GM23338 (cell line): ENCODE measurements at regions not wholly inside any gene's neighbourhood (a gene's known extent, or its start where the extent isn't known, plus 50 kb on each side); places are given as distances from the start of the nearest gene placed in this dataset.

Experiments
- ATAC-seq: fragments of 200-7000 bp; cut with Tn5 transposase; 3 replicates; pipeline ENCODE4 v1.9.1; 2020
- DNase-seq: peaks from one replicate; pipeline ENCODE4 v3.0.0-alpha.2; 2015; ENCODE audit warnings: low spot score
- H2AFZ ChIP-seq: fragments of 200-600 bp; sonication (generic); 2 replicates; pipeline ENCODE4 v1.8.0; 2016; ENCODE audit warnings: antibody characterized with exemption, mild to moderate bottlenecking, moderate library complexity
- H3F3A ChIP-seq: fragments of 200-600 bp; sonication (generic); replicated peaks from 2 replicates; pipeline ENCODE4 v1.8.0; 2017; ENCODE audit warnings: antibody characterized with exemption, mixed run types, low read depth
- H3K27ac ChIP-seq: fragments of 200-600 bp; sonication (generic); 2 replicates; pipeline ENCODE4 v1.6.1; 2016; ENCODE audit warnings: low read depth
- H3K27me3 ChIP-seq: fragments of 200-600 bp; sonication (generic); 2 replicates; pipeline ENCODE4 v1.8.0; 2016; ENCODE audit warnings: mild to moderate bottlenecking, mixed run types, moderate library complexity; ENCODE audit not compliant: insufficient read depth
- H3K36me3 ChIP-seq: fragments of 200-600 bp; sonication (generic); 2 replicates; pipeline ENCODE4 v1.8.0; 2016; ENCODE audit warnings: mild to moderate bottlenecking; ENCODE audit not compliant: insufficient read depth
- H3K4me1 ChIP-seq: fragments of 200-600 bp; sonication (generic); 2 replicates; pipeline ENCODE4 v1.8.0; 2016; ENCODE audit warnings: mild to moderate bottlenecking, moderate library complexity; ENCODE audit not compliant: insufficient read depth
- H3K4me2 ChIP-seq: fragments of 200-600 bp; sonication (generic); 2 replicates; pipeline ENCODE4 v1.7.1; 2017; ENCODE audit warnings: mixed run types
- H3K4me3 ChIP-seq: fragments of 200-600 bp; sonication (generic); 2 replicates; pipeline ENCODE4 v1.6.1; 2016; ENCODE audit warnings: mixed run types
- H3K79me2 ChIP-seq: fragments of 200-600 bp; sonication (generic); replicated peaks from 2 replicates; pipeline ENCODE4 v1.8.0; 2017; ENCODE audit warnings: mild to moderate bottlenecking; ENCODE audit not compliant: insufficient read depth
- H3K9me2 ChIP-seq: fragments of 200-600 bp; sonication (generic); 2 replicates; pipeline ENCODE4 v1.8.0; 2017; ENCODE audit not compliant: insufficient read depth
- H4K20me1 ChIP-seq: fragments of 200-600 bp; sonication (generic); replicated peaks from 2 replicates; pipeline ENCODE4 v1.8.0; 2017; ENCODE audit warnings: mild to moderate bottlenecking; ENCODE audit not compliant: insufficient read depth
- H3K27ac Mint-ChIP-seq: 2 replicates; pipeline ENCODE4 v1.8.0; 2020; ENCODE audit warnings: inconsistent platforms, mild to moderate bottlenecking, moderate library complexity, mixed read lengths
- H3K27me3 Mint-ChIP-seq: 3 replicates; pipeline ENCODE4 v1.8.0; 2022; ENCODE audit warnings: low read depth, mild to moderate bottlenecking, moderate library complexity, mixed read lengths, inconsistent platforms; ENCODE audit not compliant: insufficient read depth, poor library complexity
- H3K36me3 Mint-ChIP-seq: 3 replicates; pipeline ENCODE4 v1.8.0; 2021; ENCODE audit warnings: low read depth, mild to moderate bottlenecking, inconsistent platforms, moderate library complexity, mixed read lengths
- H3K4me1 Mint-ChIP-seq: 3 replicates; pipeline ENCODE4 v1.8.0; 2020; ENCODE audit warnings: mild to moderate bottlenecking, inconsistent platforms, mixed read lengths
- H3K4me3 Mint-ChIP-seq: 3 replicates; pipeline ENCODE4 v1.8.0; 2021; ENCODE audit warnings: moderate library complexity, mild to moderate bottlenecking, inconsistent platforms, mixed read lengths
- H3K9me3 Mint-ChIP-seq: 3 replicates; pipeline ENCODE4 v1.8.0; 2020; ENCODE audit warnings: moderate library complexity, mild to moderate bottlenecking, inconsistent platforms, mixed read lengths
- CREB1 ChIP-seq: fragments of 250-450 bp; sonication (Bioruptor Pico); IDR thresholded peaks from 2 replicates; pipeline ENCODE4 v1.5.0; 2020; ENCODE audit warnings: low read depth, mild to moderate bottlenecking, moderate library complexity
- EZH2 ChIP-seq: fragments of 200-600 bp; sonication (generic); IDR thresholded peaks from one replicate; pipeline ENCODE4 v1.8.0; 2017; ENCODE audit warnings: antibody characterized with exemption, mild to moderate bottlenecking, low read depth; ENCODE audit not compliant: unreplicated experiment
- EZH2phosphoT487 ChIP-seq: fragments of 200-600 bp; sonication (generic); IDR thresholded peaks from one replicate; pipeline ENCODE4 v1.8.1; 2018; ENCODE audit warnings: antibody characterized with exemption; ENCODE audit not compliant: unreplicated experiment
- JUNB ChIP-seq: IDR thresholded peaks from one replicate; pipeline ENCODE4 v1.6.1; 2016; ENCODE audit warnings: antibody characterized with exemption; ENCODE audit not compliant: unreplicated experiment
- NANOG ChIP-seq: IDR thresholded peaks from 2 replicates; pipeline ENCODE4 v1.6.1; 2016; ENCODE audit warnings: antibody characterized with exemption, borderline replicate concordance
- POLR2AphosphoS5 ChIP-seq: IDR thresholded peaks from 2 replicates; pipeline ENCODE4 v1.6.1; 2016; ENCODE audit warnings: antibody characterized with exemption, low read depth
- STAT1 ChIP-seq: IDR thresholded peaks from one replicate; pipeline ENCODE4 v1.6.1; 2016; ENCODE audit warnings: antibody characterized with exemption; ENCODE audit not compliant: unreplicated experiment
- ZNF114 ChIP-seq: fragments of 250-450 bp; sonication (Bioruptor Pico); IDR thresholded peaks from 2 replicates; pipeline ENCODE4 v1.5.0; 2020; ENCODE audit warnings: mild to moderate bottlenecking, moderate library complexity
- ZNF331 ChIP-seq: fragments of 250-450 bp; sonication (Bioruptor Pico); IDR thresholded peaks from 2 replicates; pipeline ENCODE4 v1.5.0; 2020; ENCODE audit warnings: low read depth, mild to moderate bottlenecking, moderate library complexity
- TF ChIP-seq, protein P1 (sequence below): IDR thresholded peaks from 2 replicates; pipeline ENCODE4 v1.6.1; 2016; ENCODE audit warnings: antibody characterized with exemption
- TF ChIP-seq, protein P2 (sequence below): IDR thresholded peaks from one replicate; pipeline ENCODE4 v1.6.1; 2018; ENCODE audit warnings: antibody characterized with exemption; ENCODE audit not compliant: unreplicated experiment
- TF ChIP-seq, protein P3 (sequence below): fragments of 250-450 bp; sonication (Bioruptor Pico); IDR thresholded peaks from 2 replicates; pipeline ENCODE4 v1.5.0; 2020; ENCODE audit warnings: mild to moderate bottlenecking, moderate library complexity
- TF ChIP-seq, protein P4 (sequence below), 2 experiments: fragments of 200-600 bp in 1 of 2; sonication (generic) in 1 of 2; conservative IDR thresholded peaks; 2 replicates each; pipeline versions ENCODE4 v1.5.1 to v1.6.1; 2016 to 2017; ENCODE audit warnings: antibody characterized with exemption in 2 of 2, low read depth in 2 of 2, mild to moderate bottlenecking in 2 of 2, moderate library complexity in 1 of 2

DNA sequence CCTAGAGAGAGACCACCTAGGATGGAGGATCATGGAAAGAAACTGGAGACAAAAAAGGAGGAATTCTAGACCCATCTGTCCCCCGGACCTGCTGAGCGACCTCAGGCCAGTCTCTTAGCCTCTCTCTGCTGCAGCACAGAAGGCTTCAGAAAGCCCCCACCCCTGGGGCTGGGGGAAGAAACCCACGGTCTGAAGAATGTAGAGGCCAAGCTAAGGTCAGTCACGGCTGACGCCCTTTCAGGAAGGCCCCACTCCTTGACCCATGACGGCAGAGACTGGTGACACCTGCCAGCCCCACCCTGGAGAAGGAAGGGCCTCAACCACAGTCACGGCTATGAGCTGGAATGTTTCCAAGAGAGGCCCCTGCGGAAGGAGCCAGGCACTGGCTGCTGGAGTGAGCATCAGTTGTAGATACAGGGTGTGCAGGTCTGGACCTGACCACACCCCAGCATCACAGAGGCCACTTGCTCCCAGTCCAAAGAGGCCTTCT is 120.5 kb upstream of the BOD1 start:
- Histone ChIP-seq H2AFZ (no peak overlapping the region), H3K4me2 (no peak overlapping the region), H3K4me1 (no peaks in the 10 kb centered on the region), H3K79me2 (no peaks in the 10 kb centered on the region), H3K27ac (no peak overlapping the region), H3K36me3 (no peaks in the 10 kb centered on the region), H3K9me2 (no peaks in the 10 kb centered on the region), H3K4me3 (no peak overlapping the region), H4K20me1 (no peaks in the 10 kb centered on the region), H3K27me3 (no peaks in the 10 kb centered on the region), H3F3A (no peaks in the 10 kb centered on the region)
- TF ChIP-seq, protein P1, sequence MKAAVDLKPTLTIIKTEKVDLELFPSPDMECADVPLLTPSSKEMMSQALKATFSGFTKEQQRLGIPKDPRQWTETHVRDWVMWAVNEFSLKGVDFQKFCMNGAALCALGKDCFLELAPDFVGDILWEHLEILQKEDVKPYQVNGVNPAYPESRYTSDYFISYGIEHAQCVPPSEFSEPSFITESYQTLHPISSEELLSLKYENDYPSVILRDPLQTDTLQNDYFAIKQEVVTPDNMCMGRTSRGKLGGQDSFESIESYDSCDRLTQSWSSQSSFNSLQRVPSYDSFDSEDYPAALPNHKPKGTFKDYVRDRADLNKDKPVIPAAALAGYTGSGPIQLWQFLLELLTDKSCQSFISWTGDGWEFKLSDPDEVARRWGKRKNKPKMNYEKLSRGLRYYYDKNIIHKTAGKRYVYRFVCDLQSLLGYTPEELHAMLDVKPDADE: no peak
- TF ChIP-seq JUNB (no peak), NANOG (no peak), CREB1 (no peak), STAT1 (no peak), ZNF114 (CRISPR knock-in tag) (no peak), ZNF331 (CRISPR knock-in tag) (no peak), EZH2 (no peak), EZH2phosphoT487 (no peak), POLR2AphosphoS5 (no peak)
- TF ChIP-seq, protein P2, sequence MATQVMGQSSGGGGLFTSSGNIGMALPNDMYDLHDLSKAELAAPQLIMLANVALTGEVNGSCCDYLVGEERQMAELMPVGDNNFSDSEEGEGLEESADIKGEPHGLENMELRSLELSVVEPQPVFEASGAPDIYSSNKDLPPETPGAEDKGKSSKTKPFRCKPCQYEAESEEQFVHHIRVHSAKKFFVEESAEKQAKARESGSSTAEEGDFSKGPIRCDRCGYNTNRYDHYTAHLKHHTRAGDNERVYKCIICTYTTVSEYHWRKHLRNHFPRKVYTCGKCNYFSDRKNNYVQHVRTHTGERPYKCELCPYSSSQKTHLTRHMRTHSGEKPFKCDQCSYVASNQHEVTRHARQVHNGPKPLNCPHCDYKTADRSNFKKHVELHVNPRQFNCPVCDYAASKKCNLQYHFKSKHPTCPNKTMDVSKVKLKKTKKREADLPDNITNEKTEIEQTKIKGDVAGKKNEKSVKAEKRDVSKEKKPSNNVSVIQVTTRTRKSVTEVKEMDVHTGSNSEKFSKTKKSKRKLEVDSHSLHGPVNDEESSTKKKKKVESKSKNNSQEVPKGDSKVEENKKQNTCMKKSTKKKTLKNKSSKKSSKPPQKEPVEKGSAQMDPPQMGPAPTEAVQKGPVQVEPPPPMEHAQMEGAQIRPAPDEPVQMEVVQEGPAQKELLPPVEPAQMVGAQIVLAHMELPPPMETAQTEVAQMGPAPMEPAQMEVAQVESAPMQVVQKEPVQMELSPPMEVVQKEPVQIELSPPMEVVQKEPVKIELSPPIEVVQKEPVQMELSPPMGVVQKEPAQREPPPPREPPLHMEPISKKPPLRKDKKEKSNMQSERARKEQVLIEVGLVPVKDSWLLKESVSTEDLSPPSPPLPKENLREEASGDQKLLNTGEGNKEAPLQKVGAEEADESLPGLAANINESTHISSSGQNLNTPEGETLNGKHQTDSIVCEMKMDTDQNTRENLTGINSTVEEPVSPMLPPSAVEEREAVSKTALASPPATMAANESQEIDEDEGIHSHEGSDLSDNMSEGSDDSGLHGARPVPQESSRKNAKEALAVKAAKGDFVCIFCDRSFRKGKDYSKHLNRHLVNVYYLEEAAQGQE: no peak
- TF ChIP-seq, protein P3, sequence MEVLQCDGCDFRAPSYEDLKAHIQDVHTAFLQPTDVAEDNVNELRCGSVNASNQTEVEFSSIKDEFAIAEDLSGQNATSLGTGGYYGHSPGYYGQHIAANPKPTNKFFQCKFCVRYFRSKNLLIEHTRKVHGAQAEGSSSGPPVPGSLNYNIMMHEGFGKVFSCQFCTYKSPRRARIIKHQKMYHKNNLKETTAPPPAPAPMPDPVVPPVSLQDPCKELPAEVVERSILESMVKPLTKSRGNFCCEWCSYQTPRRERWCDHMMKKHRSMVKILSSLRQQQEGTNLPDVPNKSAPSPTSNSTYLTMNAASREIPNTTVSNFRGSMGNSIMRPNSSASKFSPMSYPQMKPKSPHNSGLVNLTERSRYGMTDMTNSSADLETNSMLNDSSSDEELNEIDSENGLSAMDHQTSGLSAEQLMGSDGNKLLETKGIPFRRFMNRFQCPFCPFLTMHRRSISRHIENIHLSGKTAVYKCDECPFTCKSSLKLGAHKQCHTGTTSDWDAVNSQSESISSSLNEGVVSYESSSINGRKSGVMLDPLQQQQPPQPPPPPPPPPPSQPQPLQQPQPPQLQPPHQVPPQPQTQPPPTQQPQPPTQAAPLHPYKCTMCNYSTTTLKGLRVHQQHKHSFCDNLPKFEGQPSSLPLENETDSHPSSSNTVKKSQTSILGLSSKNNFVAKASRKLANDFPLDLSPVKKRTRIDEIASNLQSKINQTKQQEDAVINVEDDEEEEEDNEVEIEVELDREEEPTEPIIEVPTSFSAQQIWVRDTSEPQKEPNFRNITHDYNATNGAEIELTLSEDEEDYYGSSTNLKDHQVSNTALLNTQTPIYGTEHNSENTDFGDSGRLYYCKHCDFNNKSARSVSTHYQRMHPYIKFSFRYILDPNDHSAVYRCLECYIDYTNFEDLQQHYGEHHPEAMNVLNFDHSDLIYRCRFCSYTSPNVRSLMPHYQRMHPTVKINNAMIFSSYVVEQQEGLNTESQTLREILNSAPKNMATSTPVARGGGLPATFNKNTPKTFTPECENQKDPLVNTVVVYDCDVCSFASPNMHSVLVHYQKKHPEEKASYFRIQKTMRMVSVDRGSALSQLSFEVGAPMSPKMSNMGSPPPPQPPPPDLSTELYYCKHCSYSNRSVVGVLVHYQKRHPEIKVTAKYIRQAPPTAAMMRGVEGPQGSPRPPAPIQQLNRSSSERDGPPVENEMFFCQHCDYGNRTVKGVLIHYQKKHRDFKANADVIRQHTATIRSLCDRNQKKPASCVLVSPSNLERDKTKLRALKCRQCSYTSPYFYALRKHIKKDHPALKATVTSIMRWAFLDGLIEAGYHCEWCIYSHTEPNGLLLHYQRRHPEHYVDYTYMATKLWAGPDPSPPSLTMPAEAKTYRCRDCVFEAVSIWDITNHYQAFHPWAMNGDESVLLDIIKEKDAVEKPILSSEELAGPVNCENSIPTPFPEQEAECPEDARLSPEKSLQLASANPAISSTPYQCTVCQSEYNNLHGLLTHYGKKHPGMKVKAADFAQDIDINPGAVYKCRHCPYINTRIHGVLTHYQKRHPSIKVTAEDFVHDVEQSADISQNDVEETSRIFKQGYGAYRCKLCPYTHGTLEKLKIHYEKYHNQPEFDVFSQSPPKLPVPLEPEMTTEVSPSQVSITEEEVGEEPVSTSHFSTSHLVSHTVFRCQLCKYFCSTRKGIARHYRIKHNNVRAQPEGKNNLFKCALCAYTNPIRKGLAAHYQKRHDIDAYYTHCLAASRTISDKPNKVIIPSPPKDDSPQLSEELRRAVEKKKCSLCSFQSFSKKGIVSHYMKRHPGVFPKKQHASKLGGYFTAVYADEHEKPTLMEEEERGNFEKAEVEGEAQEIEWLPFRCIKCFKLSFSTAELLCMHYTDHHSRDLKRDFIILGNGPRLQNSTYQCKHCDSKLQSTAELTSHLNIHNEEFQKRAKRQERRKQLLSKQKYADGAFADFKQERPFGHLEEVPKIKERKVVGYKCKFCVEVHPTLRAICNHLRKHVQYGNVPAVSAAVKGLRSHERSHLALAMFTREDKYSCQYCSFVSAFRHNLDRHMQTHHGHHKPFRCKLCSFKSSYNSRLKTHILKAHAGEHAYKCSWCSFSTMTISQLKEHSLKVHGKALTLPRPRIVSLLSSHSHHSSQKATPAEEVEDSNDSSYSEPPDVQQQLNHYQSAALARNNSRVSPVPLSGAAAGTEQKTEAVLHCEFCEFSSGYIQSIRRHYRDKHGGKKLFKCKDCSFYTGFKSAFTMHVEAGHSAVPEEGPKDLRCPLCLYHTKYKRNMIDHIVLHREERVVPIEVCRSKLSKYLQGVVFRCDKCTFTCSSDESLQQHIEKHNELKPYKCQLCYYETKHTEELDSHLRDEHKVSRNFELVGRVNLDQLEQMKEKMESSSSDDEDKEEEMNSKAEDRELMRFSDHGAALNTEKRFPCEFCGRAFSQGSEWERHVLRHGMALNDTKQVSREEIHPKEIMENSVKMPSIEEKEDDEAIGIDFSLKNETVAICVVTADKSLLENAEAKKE (CRISPR knock-in tag): no peak
- TF ChIP-seq, protein P4, sequence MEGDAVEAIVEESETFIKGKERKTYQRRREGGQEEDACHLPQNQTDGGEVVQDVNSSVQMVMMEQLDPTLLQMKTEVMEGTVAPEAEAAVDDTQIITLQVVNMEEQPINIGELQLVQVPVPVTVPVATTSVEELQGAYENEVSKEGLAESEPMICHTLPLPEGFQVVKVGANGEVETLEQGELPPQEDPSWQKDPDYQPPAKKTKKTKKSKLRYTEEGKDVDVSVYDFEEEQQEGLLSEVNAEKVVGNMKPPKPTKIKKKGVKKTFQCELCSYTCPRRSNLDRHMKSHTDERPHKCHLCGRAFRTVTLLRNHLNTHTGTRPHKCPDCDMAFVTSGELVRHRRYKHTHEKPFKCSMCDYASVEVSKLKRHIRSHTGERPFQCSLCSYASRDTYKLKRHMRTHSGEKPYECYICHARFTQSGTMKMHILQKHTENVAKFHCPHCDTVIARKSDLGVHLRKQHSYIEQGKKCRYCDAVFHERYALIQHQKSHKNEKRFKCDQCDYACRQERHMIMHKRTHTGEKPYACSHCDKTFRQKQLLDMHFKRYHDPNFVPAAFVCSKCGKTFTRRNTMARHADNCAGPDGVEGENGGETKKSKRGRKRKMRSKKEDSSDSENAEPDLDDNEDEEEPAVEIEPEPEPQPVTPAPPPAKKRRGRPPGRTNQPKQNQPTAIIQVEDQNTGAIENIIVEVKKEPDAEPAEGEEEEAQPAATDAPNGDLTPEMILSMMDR (conservative IDR thresholded peaks at IDR 0.05; ENCODE audit: low read depth in 2 of 2): no peak
- no peaks in the 10 kb centered on the region; the same call in 1 of the 3 replicates for H3K9me3 Mint-ChIP-seq
- peaks cover 17% of the 10 kb centered on the region for H3K4me1 Mint-ChIP-seq
- H3K36me3 Mint-ChIP-seq: peaks cover 7% of the 10 kb centered on the region; the same call in 2 of the 3 replicates
- H3K27me3 Mint-ChIP-seq: peaks cover 11% of the 10 kb centered on the region
- no peak overlapping the region for H3K27ac Mint-ChIP-seq
- ATAC-seq (no peak), DNase-seq (no peak)
- no peak overlapping the region for H3K4me3 Mint-ChIP-seq
